ENCODE measurements at regions not wholly inside any gene's neighbourhood (a gene's known extent, or its start where the extent isn't known, plus 50 kb on each side); places are given as distances from the start of the nearest gene placed in this dataset.

GRCh38 chr17:14781123-14781522 lies 480.2 kb downstream of the HS3ST3B1 start:
- Mint-ChIP-seq H3K4me3 (no peak overlapping the region), H3K27me3 (peaks cover 4% of the 10 kb centered on the region), H3K36me3 (no peaks in the 10 kb centered on the region), H3K4me1 (peaks cover 5% of the 10 kb centered on the region), H3K27ac (no peak overlapping the region), H3K9me3 (no peaks in the 10 kb centered on the region)
- DNase-seq, result no peak

GRCh38 chr17:14780097-14780651 lies 479.3 kb downstream of the HS3ST3B1 start:
- Mint-ChIP-seq H3K4me3 (no peak overlapping the region), H3K27ac (no peak overlapping the region), H3K4me1 (peaks cover 2% of the 10 kb centered on the region), H3K9me3 (no peaks in the 10 kb centered on the region), H3K27me3 (peaks cover 4% of the 10 kb centered on the region), H3K36me3 (no peaks in the 10 kb centered on the region)
- DNase-seq, result no peak

GRCh38 chr17:14779241-14779640 lies 478.4 kb downstream of the HS3ST3B1 start:
- Mint-ChIP-seq H3K27me3 (peaks cover 4% of the 10 kb centered on the region), H3K4me1 (no peaks in the 10 kb centered on the region), H3K9me3 (peaks cover 4% of the 10 kb centered on the region), H3K36me3 (no peaks in the 10 kb centered on the region), H3K4me3 (no peak overlapping the region), H3K27ac (no peak overlapping the region)
- DNase-seq, result no peak

GRCh38 chr17:14777291-14777690 lies 476.4 kb downstream of the HS3ST3B1 start:
- no peak overlapping the region for H3K4me3 Mint-ChIP-seq
- peaks cover 4% of the 10 kb centered on the region for H3K9me3 Mint-ChIP-seq
- DNase-seq, result no peak
- H3K27ac Mint-ChIP-seq, result no peak overlapping the region
- H3K4me1 Mint-ChIP-seq, result no peaks in the 10 kb centered on the region
- H3K36me3 Mint-ChIP-seq, result no peaks in the 10 kb centered on the region
- H3K27me3 Mint-ChIP-seq, result peaks cover 4% of the 10 kb centered on the region

GRCh38 chr17:14776791-14777190 lies 475.9 kb downstream of the HS3ST3B1 start:
- Mint-ChIP-seq H3K4me1 (no peaks in the 10 kb centered on the region), H3K36me3 (no peaks in the 10 kb centered on the region)

GRCh38 chr17:14775731-14776492 lies 475.0 kb downstream of the HS3ST3B1 start:
- H3K27me3 Mint-ChIP-seq, result peaks cover 4% of the 10 kb centered on the region
- no peaks in the 10 kb centered on the region for H3K36me3 Mint-ChIP-seq

More at GRCh38 chr17:14776791-14777190, 475.9 kb downstream of the HS3ST3B1 start:
- H3K4me3 Mint-ChIP-seq, result no peak overlapping the region
- H3K27ac Mint-ChIP-seq, result no peak overlapping the region
- peaks cover 4% of the 10 kb centered on the region for H3K9me3 Mint-ChIP-seq
- peaks cover 4% of the 10 kb centered on the region for H3K27me3 Mint-ChIP-seq
- no peak for DNase-seq

GRCh38 chr17:14774774-14775173 lies 473.9 kb downstream of the HS3ST3B1 start:
- no peak overlapping the region for H3K4me3 Mint-ChIP-seq

More at GRCh38 chr17:14775731-14776492, 475.0 kb downstream of the HS3ST3B1 start:
- DNase-seq, result no peak
- H3K4me3 Mint-ChIP-seq, result no peak overlapping the region
- H3K27ac Mint-ChIP-seq, result no peak overlapping the region
- H3K9me3 Mint-ChIP-seq, result peaks cover 4% of the 10 kb centered on the region
- H3K4me1 Mint-ChIP-seq, result no peaks in the 10 kb centered on the region

GRCh38 chr17:14772776-14773175 lies 471.9 kb downstream of the HS3ST3B1 start:
- Mint-ChIP-seq H3K9me3 (peaks cover 9% of the 10 kb centered on the region), H3K4me3 (no peak overlapping the region), H3K4me1 (no peaks in the 10 kb centered on the region), H3K27me3 (peaks cover 4% of the 10 kb centered on the region), H3K36me3 (no peaks in the 10 kb centered on the region), H3K27ac (no peak overlapping the region)
- no peak for DNase-seq

More at GRCh38 chr17:14774774-14775173, 473.9 kb downstream of the HS3ST3B1 start:
- peaks cover 4% of the 10 kb centered on the region for H3K27me3 Mint-ChIP-seq
- H3K9me3 Mint-ChIP-seq, result peaks cover 4% of the 10 kb centered on the region
- DNase-seq, result no peak
- H3K27ac Mint-ChIP-seq, result no peak overlapping the region
- H3K36me3 Mint-ChIP-seq, result no peaks in the 10 kb centered on the region
- no peaks in the 10 kb centered on the region for H3K4me1 Mint-ChIP-seq

- H3K36me3 Mint-ChIP-seq, result no peaks in the 10 kb centered on the region
- no peak overlapping the region for H3K27ac Mint-ChIP-seq
- H3K27me3 Mint-ChIP-seq, result no peaks in the 10 kb centered on the region
- H3K4me1 Mint-ChIP-seq, result no peaks in the 10 kb centered on the region
- peaks cover 9% of the 10 kb centered on the region for H3K9me3 Mint-ChIP-seq
- DNase-seq, result no peak
- no peak overlapping the region for H3K4me3 Mint-ChIP-seq
Observed at GRCh38 chr17:14771543-14771942, 470.7 kb downstream of the HS3ST3B1 start.

- no peak for DNase-seq
- Mint-ChIP-seq H3K4me1 (no peaks in the 10 kb centered on the region), H3K4me3 (no peak overlapping the region), H3K27ac (no peak overlapping the region), H3K36me3 (no peaks in the 10 kb centered on the region), H3K27me3 (no peaks in the 10 kb centered on the region), H3K9me3 (peaks cover 5% of the 10 kb centered on the region)
Observed at GRCh38 chr17:14768923-14769322, 468.0 kb downstream of the HS3ST3B1 start.

- Mint-ChIP-seq H3K4me1 (no peaks in the 10 kb centered on the region), H3K9me3 (no peaks in the 10 kb centered on the region), H3K4me3 (no peak overlapping the region), H3K27ac (no peak overlapping the region), H3K27me3 (peaks cover 3% of the 10 kb centered on the region), H3K36me3 (no peaks in the 10 kb centered on the region)
- no peak for DNase-seq
Observed at GRCh38 chr17:14762736-14763479, 462.0 kb downstream of the HS3ST3B1 start.

- peaks cover 4% of the 10 kb centered on the region for H3K27me3 Mint-ChIP-seq
- H3K27ac Mint-ChIP-seq, result no peak overlapping the region
- DNase-seq, result no peak
- no peaks in the 10 kb centered on the region for H3K36me3 Mint-ChIP-seq
- H3K9me3 Mint-ChIP-seq, result no peaks in the 10 kb centered on the region
- no peaks in the 10 kb centered on the region for H3K4me1 Mint-ChIP-seq
- no peak overlapping the region for H3K4me3 Mint-ChIP-seq
Observed at GRCh38 chr17:14760719-14761411, 460.0 kb downstream of the HS3ST3B1 start.

- Mint-ChIP-seq H3K27ac (no peak overlapping the region), H3K9me3 (no peaks in the 10 kb centered on the region), H3K4me1 (no peaks in the 10 kb centered on the region), H3K27me3 (peaks cover 4% of the 10 kb centered on the region), H3K4me3 (no peak overlapping the region), H3K36me3 (no peaks in the 10 kb centered on the region)
- DNase-seq, result no peak
Observed at GRCh38 chr17:14760212-14760611, 459.3 kb downstream of the HS3ST3B1 start.

- no peak for DNase-seq
- Mint-ChIP-seq H3K9me3 (no peaks in the 10 kb centered on the region), H3K4me1 (no peaks in the 10 kb centered on the region), H3K36me3 (no peaks in the 10 kb centered on the region), H3K27ac (no peak overlapping the region), H3K27me3 (peaks cover 4% of the 10 kb centered on the region), H3K4me3 (no peak overlapping the region)
Observed at GRCh38 chr17:14759325-14759724, 458.4 kb downstream of the HS3ST3B1 start.

GRCh38 chr17:14756479-14756878 lies 455.6 kb downstream of the HS3ST3B1 start:
- Mint-ChIP-seq H3K27ac (no peak overlapping the region), H3K4me3 (no peak overlapping the region), H3K4me1 (no peaks in the 10 kb centered on the region), H3K36me3 (no peaks in the 10 kb centered on the region), H3K27me3 (peaks cover 4% of the 10 kb centered on the region), H3K9me3 (no peaks in the 10 kb centered on the region)
- DNase-seq, result no peak

Data from activated naive CD8-positive, alpha-beta T cell treated with anti-CD3 and anti-CD28 coated beads for 36 hours (primary cell).